ENCODE measurements at regions not wholly inside any gene's neighbourhood (a gene's known extent, or its start where the extent isn't known, plus 50 kb on each side); places are given as distances from the start of the nearest gene placed in this dataset.

DNA sequence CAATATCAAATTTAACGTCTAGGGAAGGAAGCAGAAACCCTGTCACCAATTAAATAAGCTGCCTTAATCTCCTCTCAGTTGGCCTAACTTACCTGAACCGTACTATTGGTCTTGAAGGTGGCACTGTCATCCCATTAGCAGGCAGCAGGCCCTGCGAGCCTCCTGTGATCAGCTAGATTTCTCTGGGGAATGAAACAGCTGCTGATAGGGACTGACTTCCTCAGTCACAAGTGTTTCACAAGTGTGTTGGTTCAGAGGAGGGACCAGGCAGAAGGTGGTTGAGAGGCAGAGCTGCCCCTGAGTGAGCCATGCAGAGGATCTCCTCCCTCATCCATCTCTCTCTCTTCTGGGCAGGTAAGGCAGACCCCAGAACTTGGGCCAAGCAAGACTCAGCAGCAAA lies 166.8 kb downstream of the DAD1 start:
- TF ChIP-seq FOXK1 (CRISPR knock-in tag; IDR thresholded peaks at IDR 0.05; ENCODE audit: borderline replicate concordance, low read depth) (no peak), ASH2L (IDR thresholded peaks at IDR 0.05; ENCODE audit: insufficient read length, low read depth, low read length) (no peak), RAD21 (CRISPR knock-in tag; IDR thresholded peaks at IDR 0.05) (no peak), SPEN (CRISPR knock-in tag; IDR thresholded peaks at IDR 0.05; ENCODE audit: low read depth) (no peak), ZFP37 (CRISPR knock-in tag; IDR thresholded peaks at IDR 0.05; ENCODE audit: borderline replicate concordance) (no peak), ZNF282 (IDR thresholded peaks at IDR 0.05; ENCODE audit: partially characterized antibody) (no peak), NFE2L2 (IDR thresholded peaks at IDR 0.05; ENCODE audit: low read length) (no peak), SMAD1 (CRISPR knock-in tag; IDR thresholded peaks at IDR 0.05; ENCODE audit: borderline replicate concordance, low read depth) (no peak), GPN1 (CRISPR knock-in tag; IDR thresholded peaks at IDR 0.05; ENCODE audit: borderline replicate concordance) (no peak)
- TF ChIP-seq, protein P1, sequence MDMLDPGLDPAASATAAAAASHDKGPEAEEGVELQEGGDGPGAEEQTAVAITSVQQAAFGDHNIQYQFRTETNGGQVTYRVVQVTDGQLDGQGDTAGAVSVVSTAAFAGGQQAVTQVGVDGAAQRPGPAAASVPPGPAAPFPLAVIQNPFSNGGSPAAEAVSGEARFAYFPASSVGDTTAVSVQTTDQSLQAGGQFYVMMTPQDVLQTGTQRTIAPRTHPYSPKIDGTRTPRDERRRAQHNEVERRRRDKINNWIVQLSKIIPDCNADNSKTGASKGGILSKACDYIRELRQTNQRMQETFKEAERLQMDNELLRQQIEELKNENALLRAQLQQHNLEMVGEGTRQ (IDR thresholded peaks at IDR 0.05; ENCODE audit: low read depth, low read length) = no peak
- TF ChIP-seq, protein P1 (CRISPR knock-in tag; IDR thresholded peaks at IDR 0.05; ENCODE audit: borderline replicate concordance) = no peak
- TF ChIP-seq, protein P2, sequence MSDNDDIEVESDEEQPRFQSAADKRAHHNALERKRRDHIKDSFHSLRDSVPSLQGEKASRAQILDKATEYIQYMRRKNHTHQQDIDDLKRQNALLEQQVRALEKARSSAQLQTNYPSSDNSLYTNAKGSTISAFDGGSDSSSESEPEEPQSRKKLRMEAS (IDR thresholded peaks at IDR 0.05) = no peak
- TF ChIP-seq, protein P3, sequence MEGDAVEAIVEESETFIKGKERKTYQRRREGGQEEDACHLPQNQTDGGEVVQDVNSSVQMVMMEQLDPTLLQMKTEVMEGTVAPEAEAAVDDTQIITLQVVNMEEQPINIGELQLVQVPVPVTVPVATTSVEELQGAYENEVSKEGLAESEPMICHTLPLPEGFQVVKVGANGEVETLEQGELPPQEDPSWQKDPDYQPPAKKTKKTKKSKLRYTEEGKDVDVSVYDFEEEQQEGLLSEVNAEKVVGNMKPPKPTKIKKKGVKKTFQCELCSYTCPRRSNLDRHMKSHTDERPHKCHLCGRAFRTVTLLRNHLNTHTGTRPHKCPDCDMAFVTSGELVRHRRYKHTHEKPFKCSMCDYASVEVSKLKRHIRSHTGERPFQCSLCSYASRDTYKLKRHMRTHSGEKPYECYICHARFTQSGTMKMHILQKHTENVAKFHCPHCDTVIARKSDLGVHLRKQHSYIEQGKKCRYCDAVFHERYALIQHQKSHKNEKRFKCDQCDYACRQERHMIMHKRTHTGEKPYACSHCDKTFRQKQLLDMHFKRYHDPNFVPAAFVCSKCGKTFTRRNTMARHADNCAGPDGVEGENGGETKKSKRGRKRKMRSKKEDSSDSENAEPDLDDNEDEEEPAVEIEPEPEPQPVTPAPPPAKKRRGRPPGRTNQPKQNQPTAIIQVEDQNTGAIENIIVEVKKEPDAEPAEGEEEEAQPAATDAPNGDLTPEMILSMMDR (CRISPR knock-in tag; IDR thresholded peaks at IDR 0.05) = no peak

Data from HepG2 (cell line).